GM10248 (cell line): ENCODE measurements at regions not wholly inside any gene's neighbourhood (a gene's known extent, or its start where the extent isn't known, plus 50 kb on each side); places are given as distances from the start of the nearest gene placed in this dataset.
"Not testable (repeated sequence)": the region's sequence is repeated elsewhere in the genome, so short reads cannot be mapped to it uniquely, and the experiment has no call there.

Experiments
- CTCF ChIA-PET: fragments of 300-600 bp; sonication (Branson Sonifier 250); formaldehyde crosslinking; extraction: SDS; loops from one replicate; lab custom pipeline; 2021; ENCODE audit warnings: antibody characterized with exemption; lab: Yijun Ruan, JAX
- POLR2A ChIA-PET: fragments of 350-650 bp; sonication (Branson Sonifier 250); formaldehyde crosslinking; extraction: SDS; loops from one replicate; lab custom pipeline; 2020; ENCODE audit warnings: antibody characterized with exemption; lab: Yijun Ruan, JAX
- DNase-seq: peaks from one replicate; pipeline ENCODE4 v3.0.0; 2012; ENCODE audit errors: extremely low spot score
- TF ChIP-seq, protein P1 (sequence below): IDR thresholded peaks from 2 replicates; pipeline ENCODE4 v1.5.1; 2012; ENCODE audit warnings: mild to moderate bottlenecking, low read depth; ENCODE audit errors: extremely low read depth, missing control alignments, control extremely low read depth

DNA sequence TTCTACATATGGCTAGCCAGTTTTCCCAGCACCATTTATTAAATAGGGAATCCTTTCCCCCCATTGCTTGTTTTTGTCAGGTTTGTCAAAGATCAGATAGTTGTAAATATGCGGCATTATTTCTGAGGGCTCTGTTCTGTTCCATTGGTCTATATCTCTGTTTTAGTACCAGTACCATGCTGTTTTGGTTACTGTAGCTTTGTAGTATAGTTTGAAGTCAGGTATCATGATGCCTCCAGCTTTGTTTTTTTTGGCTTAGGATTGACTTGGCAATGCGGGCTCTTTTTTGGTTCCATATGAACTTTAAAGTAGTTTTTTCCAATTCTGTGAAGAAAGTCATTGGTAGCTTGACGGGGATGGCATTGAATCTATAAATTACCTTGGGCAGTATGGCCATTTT, 60.0 kb upstream of the GPC3 start:
- CTCF ChIA-PET, POLR2A ChIA-PET, DNase-seq: not testable (repeated sequence)

DNA sequence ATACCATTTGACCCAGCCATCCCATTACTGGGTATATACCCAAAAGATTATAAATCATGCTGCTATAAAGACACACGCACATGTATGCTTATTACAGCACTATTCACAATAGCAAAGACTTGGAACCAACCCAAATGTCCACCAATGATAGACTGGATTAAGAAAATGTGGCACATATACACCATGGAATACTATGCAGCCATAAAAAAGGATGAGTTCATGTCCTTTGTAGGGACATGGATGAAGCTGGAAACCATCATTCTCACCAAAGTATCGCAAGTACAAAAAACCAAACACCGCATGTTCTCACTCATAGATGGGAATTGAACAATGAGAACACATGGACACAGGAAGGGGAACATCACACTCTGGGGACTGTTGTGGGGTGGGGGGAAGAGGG, 81.7 kb upstream of the GPC3 start:
- CTCF ChIA-PET, POLR2A ChIA-PET: not testable (repeated sequence)

DNA sequence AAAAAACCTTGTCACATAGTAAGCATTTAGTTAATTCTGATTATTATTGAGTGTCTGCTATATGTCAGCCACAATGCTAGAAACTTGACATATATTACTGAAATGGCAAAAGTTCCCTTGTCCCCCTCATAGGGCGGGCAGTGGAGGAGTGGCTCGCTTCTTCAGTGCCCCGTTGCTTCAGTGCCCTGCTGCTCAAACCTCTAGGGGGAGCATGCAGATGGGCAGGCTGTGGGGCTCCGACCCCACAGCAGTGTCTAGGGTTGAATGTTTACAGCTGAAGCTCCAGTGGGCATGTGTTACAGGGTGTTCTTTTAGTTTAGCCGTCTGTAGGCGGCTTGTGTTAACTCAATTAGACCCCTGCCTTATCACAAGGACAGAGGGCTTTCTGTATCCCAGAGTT, 86.5 kb upstream of the GPC3 start:
- CTCF ChIA-PET, POLR2A ChIA-PET, DNase-seq: not testable (repeated sequence)

More for the DNA sequence above, 81.7 kb upstream of the GPC3 start:
- DNase-seq = not testable (repeated sequence)

DNA sequence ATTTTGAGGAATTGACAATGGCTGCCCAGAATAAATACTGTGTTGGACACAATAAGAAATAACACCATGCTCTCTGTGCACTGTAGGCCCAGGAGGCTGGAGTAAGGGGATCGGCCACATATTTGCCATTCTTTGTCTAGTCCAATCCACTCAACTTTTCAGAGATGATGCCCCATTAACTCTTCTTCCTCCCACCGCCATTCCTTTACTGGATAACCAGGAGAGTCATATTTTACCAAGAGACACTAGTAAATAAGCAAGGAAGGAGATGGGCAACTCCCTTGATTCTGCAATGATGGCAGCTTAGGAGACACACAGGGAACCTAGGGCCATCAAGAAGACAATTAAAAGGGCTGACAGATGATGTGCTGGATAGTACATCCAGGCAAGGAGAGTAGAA, 87.9 kb upstream of the GPC3 start:
- DNase-seq = no peak
- POLR2A ChIA-PET = no interaction called here
- CTCF ChIA-PET = no interaction called here
- TF ChIP-seq, protein P1, sequence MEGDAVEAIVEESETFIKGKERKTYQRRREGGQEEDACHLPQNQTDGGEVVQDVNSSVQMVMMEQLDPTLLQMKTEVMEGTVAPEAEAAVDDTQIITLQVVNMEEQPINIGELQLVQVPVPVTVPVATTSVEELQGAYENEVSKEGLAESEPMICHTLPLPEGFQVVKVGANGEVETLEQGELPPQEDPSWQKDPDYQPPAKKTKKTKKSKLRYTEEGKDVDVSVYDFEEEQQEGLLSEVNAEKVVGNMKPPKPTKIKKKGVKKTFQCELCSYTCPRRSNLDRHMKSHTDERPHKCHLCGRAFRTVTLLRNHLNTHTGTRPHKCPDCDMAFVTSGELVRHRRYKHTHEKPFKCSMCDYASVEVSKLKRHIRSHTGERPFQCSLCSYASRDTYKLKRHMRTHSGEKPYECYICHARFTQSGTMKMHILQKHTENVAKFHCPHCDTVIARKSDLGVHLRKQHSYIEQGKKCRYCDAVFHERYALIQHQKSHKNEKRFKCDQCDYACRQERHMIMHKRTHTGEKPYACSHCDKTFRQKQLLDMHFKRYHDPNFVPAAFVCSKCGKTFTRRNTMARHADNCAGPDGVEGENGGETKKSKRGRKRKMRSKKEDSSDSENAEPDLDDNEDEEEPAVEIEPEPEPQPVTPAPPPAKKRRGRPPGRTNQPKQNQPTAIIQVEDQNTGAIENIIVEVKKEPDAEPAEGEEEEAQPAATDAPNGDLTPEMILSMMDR = no peak

DNA sequence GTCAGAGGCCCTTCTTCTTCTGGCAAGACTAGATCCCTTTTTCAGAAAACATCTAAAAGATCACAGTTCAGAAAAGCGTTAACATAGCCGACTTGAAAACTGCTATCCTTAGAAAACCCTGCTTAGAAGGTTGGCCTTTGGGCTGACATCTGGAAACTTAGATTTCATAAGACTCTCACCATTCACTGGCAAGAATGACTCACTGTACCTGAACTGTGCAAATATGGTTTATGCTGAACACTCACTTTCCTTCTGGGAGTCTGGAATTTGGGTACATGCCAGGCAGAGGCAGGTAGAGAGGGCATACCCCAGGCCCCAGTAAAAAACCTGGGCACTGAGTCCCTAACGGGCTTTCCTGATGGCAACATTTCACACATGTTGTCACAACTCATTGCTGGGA, 88.8 kb upstream of the GPC3 start:
- POLR2A ChIA-PET = no interaction called here
- no peak for DNase-seq
- TF ChIP-seq, protein P1 = no peak
- CTCF ChIA-PET = no interaction called here

DNA sequence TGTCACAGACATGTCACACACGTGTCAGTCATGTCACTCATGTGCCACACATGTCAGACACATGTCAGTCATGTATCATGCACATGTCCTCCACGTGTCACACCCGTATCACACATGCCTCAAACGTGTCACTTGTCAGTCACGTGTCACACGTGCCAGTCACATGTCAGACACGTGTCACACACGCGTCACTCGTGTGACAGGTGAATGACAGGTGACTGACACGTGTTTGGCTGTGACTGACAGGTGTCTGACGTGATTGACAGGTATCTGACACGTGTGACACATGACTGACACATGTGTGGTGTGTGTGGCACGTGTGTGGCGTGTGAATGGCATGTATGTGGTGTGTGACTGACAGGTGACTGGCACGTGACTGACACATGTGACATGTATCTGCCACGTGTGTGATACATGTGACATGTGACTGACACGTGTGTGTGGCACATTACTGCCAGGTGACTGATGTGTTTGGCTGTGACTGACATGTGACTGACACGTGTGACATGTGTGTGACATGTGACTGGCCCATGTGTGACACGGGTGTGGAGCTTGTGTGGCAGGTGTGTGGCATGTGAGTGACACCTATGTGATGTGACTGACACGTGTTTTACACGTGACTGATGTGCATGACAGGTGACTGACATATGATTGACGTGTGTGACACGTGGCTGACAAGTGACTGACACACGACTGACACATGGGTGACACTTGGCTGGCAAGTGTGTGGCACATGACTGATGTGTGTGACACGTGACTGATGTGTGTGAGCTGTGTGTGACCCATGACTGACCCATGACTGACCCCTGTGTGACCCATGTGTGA, 90.7 kb upstream of the GPC3 start:
- ChIA-PET POLR2A (no interaction called here), CTCF (no interaction called here)
- TF ChIP-seq, protein P1 = no peak
- DNase-seq = no peak

DNA sequence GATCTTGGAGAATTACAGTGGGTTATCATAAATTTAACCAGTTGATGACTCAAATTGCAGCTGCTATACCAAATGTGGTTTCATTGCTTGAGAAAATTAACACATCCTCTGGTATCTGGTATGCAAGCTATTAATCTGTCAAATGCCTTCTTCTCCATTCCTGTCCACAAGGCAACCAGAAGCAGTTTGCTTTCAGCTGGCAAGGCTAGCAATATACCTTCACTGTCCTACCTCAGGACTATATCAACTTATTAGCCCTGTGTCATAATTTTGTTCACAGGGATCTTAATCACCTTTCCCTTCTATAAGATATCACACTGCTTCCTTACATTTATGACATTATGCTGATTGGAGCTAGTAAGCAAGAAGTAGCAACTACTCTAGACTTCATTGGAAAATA, 110.0 kb upstream of the GPC3 start:
- no peak for DNase-seq
- CTCF ChIA-PET = no interaction called here
- POLR2A ChIA-PET = no interaction called here
- TF ChIP-seq, protein P1 = no peak

DNA sequence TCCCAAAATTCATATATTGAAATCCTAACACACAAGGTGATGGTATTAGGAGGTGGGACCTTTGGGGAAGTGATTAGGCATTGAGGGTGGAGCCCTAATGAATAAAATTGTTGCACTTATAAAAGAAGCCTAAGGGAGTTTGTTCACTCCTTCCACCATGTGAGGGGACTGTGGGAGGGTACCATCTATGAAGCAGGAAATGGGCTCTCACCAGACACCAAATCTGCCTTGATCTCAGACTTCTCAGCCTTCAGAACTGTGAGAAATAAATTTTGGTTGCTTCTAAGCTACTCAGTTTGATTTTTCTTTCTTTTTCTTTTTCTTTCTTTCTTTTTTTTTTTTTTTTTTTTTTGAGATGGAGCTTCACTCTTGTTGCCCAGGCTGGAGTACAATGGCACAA, 116.2 kb upstream of the GPC3 start:
- DNase-seq = no peak
- POLR2A ChIA-PET = no interaction called here
- TF ChIP-seq, protein P1 = no peak
- CTCF ChIA-PET = no interaction called here
